Neuronal stem cell (in vitro differentiated cells): ENCODE measurements at regions not wholly inside any gene's neighbourhood (a gene's known extent, or its start where the extent isn't known, plus 50 kb on each side); places are given as distances from the start of the nearest gene placed in this dataset.

Experiments
- DNase-seq: peaks from one replicate; pipeline ENCODE4 v3.0.0-alpha.2; 2013; ENCODE audit warnings: low spot score
- H2AFZ ChIP-seq: one replicate; pipeline ENCODE4 v1.6.1; 2013; ENCODE audit warnings: mild to moderate bottlenecking, low read length, inconsistent platforms
- H2AK5ac ChIP-seq: 2 replicates; pipeline ENCODE4 v1.6.1; 2013; ENCODE audit warnings: low read depth, mild to moderate bottlenecking, inconsistent platforms, low read length, moderate library complexity, mixed read lengths
- H2BK120ac ChIP-seq: 2 replicates; pipeline ENCODE4 v1.6.1; 2013; ENCODE audit warnings: low read depth, mild to moderate bottlenecking, inconsistent platforms, low read length, moderate library complexity, mixed read lengths
- H2BK12ac ChIP-seq: one replicate; pipeline ENCODE4 v1.6.1; 2013; ENCODE audit warnings: low read length, inconsistent platforms
- H2BK15ac ChIP-seq: 2 replicates; pipeline ENCODE4 v1.6.1; 2013; ENCODE audit warnings: mild to moderate bottlenecking, low read length, inconsistent platforms, mixed read lengths
- H2BK5ac ChIP-seq: one replicate; pipeline ENCODE4 v1.6.1; 2013; ENCODE audit warnings: inconsistent platforms, mild to moderate bottlenecking, low read length, moderate library complexity
- H3K14ac ChIP-seq: one replicate; pipeline ENCODE4 v1.6.1; 2013; ENCODE audit warnings: low read length, inconsistent platforms
- H3K18ac ChIP-seq: 2 replicates; pipeline ENCODE4 v1.6.1; 2013; ENCODE audit warnings: low read length, inconsistent platforms
- H3K23ac ChIP-seq: 2 replicates; pipeline ENCODE4 v1.6.1; 2013; ENCODE audit warnings: low read depth, mild to moderate bottlenecking, mixed read lengths, low read length, inconsistent platforms; ENCODE audit not compliant: poor library complexity
- H3K27ac ChIP-seq: replicated peaks from 3 replicates; pipeline ENCODE4 v1.5.1; 2013; ENCODE audit warnings: low read length, inconsistent platforms
- H3K27me3 ChIP-seq, 3 experiments: 2 replicates each; pipeline ENCODE4 v1.6.1; 2013; ENCODE audit warnings: low read length in 3 of 3, mild to moderate bottlenecking in 2 of 3, inconsistent platforms in 1 of 3, low read depth in 1 of 3, mixed read lengths in 1 of 3, moderate library complexity in 1 of 3; ENCODE audit not compliant: control insufficient read depth in 3 of 3, insufficient read depth in 3 of 3
- H3K36me3 ChIP-seq, 2 donors: replicated peaks in 1 of 2; 2 replicates each; pipeline ENCODE4 v1.6.1; 2013; ENCODE audit warnings: low read length in 2 of 2; ENCODE audit not compliant: control insufficient read depth in 2 of 2, insufficient read depth in 2 of 2
- H3K4ac ChIP-seq: 2 replicates; pipeline ENCODE4 v1.6.1; 2013; ENCODE audit warnings: inconsistent platforms, mild to moderate bottlenecking, low read length, moderate library complexity
- H3K4me1 ChIP-seq, 2 donors: 1 replicate in 1 of 2; 2 replicates in 1 of 2; pipeline ENCODE4 v1.6.1; 2013; ENCODE audit warnings: low read length in 2 of 2, low read depth in 1 of 2; ENCODE audit not compliant: control insufficient read depth in 2 of 2, insufficient read depth in 1 of 2
- H3K4me2 ChIP-seq: one replicate; pipeline ENCODE4 v1.6.1; 2013; ENCODE audit warnings: mild to moderate bottlenecking, low read length, inconsistent platforms; ENCODE audit not compliant: insufficient read depth, poor library complexity, severe bottlenecking
- H3K4me3 ChIP-seq, 2 donors: 2 replicates each; pipeline ENCODE4 v1.5.1; 2013; ENCODE audit warnings: low read length in 2 of 2, mild to moderate bottlenecking in 2 of 2, inconsistent platforms in 1 of 2, moderate library complexity in 1 of 2
- H3K79me1 ChIP-seq: one replicate; pipeline ENCODE4 v1.6.1; 2013; ENCODE audit warnings: low read depth, mild to moderate bottlenecking, inconsistent platforms, low read length, moderate library complexity
- H3K9ac ChIP-seq: one replicate; pipeline ENCODE4 v1.6.1; 2013; ENCODE audit warnings: mild to moderate bottlenecking, low read depth, low read length, inconsistent platforms; ENCODE audit not compliant: poor library complexity
- H3K9me3 ChIP-seq, 2 donors: replicated peaks in 1 of 2; 2 replicates each; pipeline versions ENCODE3 to v1.6.1; 2013; ENCODE audit warnings: low read length in 2 of 2, mild to moderate bottlenecking in 2 of 2, inconsistent platforms in 1 of 2, low read depth in 1 of 2, mixed read lengths in 1 of 2, moderate library complexity in 1 of 2; ENCODE audit not compliant: control insufficient read depth in 2 of 2, insufficient read depth in 1 of 2
- H4K8ac ChIP-seq: one replicate; pipeline ENCODE4 v1.6.1; 2013; ENCODE audit warnings: low read depth, mild to moderate bottlenecking, inconsistent platforms, low read length, moderate library complexity
- H4K91ac ChIP-seq: one replicate; pipeline ENCODE4 v1.6.1; 2013; ENCODE audit warnings: low read length, low read depth, mild to moderate bottlenecking, inconsistent platforms; ENCODE audit not compliant: poor library complexity
- WGBS, 2 donors: extraction: QIAGEN DNeasy Blood & Tissue Kit; methylation state at CpG; one replicate each; pipeline ENCODE4 v1.1.7; 2013; ENCODE audit warnings: missing lambda C conversion rate in 2 of 2, mixed read lengths in 1 of 2; ENCODE audit not compliant: insufficient read length in 2 of 2, insufficient replicate concordance in 1 of 2; ENCODE audit errors: extremely low coverage in 2 of 2; 5-methylcytosine and 5-hydroxymethylcytosine counted together

DNA sequence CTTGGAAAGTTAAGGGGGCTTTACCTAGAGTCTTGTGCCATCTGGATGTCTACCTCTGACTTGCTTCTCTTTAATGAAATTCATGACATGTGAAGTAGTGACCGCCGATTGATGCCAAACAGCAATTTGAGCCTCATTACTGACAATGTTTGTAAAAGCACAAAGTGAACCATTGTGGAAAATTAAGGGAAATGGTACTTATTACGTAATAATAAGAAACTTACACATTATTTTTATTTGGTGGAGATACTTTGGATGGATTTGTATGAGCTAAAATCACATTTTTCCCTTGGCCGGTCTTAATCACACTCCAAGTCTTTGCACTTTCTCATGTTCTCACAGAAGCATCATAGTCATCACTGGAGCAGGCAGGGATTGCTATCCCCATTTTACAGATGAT lies 265.1 kb upstream of the KLF6 start:
- Histone ChIP-seq H3K4me3 (no peak overlapping the region), H3K4me2 (no peak overlapping the region), H3K27ac (no peak overlapping the region), H3K9ac (no peak overlapping the region), H3K14ac (no peak overlapping the region), H3K36me3 (no peaks in the 10 kb centered on the region), H3K18ac (no peak overlapping the region), H2AK5ac (no peak overlapping the region), H2AFZ (no peak overlapping the region), H2BK15ac (no peak overlapping the region), H3K4ac (no peak overlapping the region), H3K4me1 (no peaks in the 10 kb centered on the region), H3K79me1 (no peaks in the 10 kb centered on the region), H3K9me3 (no peaks in the 10 kb centered on the region), H3K27me3 (no peaks in the 10 kb centered on the region), H4K91ac (no peak overlapping the region), H2BK12ac (no peak overlapping the region), H4K8ac (no peak overlapping the region), H2BK5ac (no peak overlapping the region), H2BK120ac (no peak overlapping the region), H3K23ac (no peak overlapping the region)
- no CpG with 5 or more reads among the region's 4 CpGs for WGBS, 2 donors
- DNase-seq: no peak

DNA sequence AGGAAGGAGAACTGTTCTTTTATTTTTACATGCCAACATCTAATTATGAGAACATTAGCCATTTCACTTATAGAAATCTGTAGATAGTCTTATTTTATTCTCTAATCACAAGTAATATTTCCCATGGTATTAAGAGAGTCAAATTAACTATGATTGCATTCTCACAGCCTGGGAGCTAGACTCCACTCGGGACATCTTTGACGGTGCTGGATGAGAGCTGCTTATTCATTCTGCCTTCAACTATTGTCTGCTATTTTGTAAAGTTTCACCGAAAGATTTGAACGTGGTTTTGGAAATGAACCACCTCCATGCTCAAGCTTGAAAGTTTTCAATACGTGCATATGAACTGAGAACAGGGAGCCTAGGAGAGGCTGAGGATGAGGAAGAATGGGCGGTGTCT lies 264.3 kb upstream of the KLF6 start:
- Histone ChIP-seq H3K4ac (no peak overlapping the region), H3K4me2 (no peak overlapping the region), H4K8ac (no peak overlapping the region), H2BK120ac (no peak overlapping the region), H2BK15ac (no peak overlapping the region), H3K27ac (no peak overlapping the region), H3K4me1 (no peaks in the 10 kb centered on the region), H3K18ac (no peak overlapping the region), H3K36me3 (no peaks in the 10 kb centered on the region), H2BK12ac (no peak overlapping the region), H3K9ac (no peak overlapping the region), H4K91ac (no peak overlapping the region), H2BK5ac (no peak overlapping the region), H3K23ac (no peak overlapping the region), H2AK5ac (no peak overlapping the region), H2AFZ (no peak overlapping the region), H3K27me3 (no peaks in the 10 kb centered on the region), H3K14ac (no peak overlapping the region), H3K9me3 (no peaks in the 10 kb centered on the region), H3K79me1 (no peaks in the 10 kb centered on the region), H3K4me3 (no peak overlapping the region)
- WGBS, 2 donors: no CpG with 5 or more reads among the region's 6 CpGs
- no peak for DNase-seq

DNA sequence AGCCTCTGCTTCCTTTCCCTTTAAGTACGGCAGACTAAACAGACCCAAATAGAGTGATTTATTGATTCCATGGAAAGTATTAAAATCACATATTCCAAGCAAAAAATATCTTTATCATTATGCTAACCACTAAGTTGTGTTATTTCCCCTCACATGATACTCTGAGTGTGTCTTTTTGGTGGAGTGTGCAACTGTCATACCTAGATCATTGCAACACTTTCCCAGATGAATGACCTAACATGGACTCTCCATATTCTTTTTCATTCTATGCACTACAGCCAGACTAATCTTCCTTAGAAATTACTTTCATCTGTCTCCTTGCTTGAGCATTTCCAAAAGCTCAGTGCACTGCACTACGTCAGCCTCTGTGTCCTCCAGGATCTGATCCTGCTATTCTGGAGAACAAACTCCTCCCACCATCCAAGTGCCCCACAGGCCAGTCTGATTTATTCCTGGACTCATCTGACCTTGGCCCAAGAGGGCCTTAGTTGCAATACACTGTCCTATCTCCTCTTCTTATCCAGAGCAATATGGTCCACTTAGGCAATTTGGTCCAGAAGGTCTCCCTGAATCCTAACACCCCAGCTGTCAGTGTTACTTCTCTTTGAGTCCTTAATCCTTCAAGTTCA lies 263.3 kb upstream of the KLF6 start:
- H4K91ac ChIP-seq: no peak overlapping the region
- H3K79me1 ChIP-seq: no peaks in the 10 kb centered on the region
- no peak overlapping the region for H3K18ac ChIP-seq
- H2BK5ac ChIP-seq: no peak overlapping the region
- H2AFZ ChIP-seq: no peak overlapping the region
- no peak overlapping the region for H2BK120ac ChIP-seq
- H2BK12ac ChIP-seq: no peak overlapping the region
- no peak overlapping the region for H3K23ac ChIP-seq
- H3K27ac ChIP-seq: no peak overlapping the region
- H3K9me3 ChIP-seq: no peaks in the 10 kb centered on the region
- no peak overlapping the region for H3K4me2 ChIP-seq
- H2BK15ac ChIP-seq: no peak overlapping the region
- no CpG with 5 or more reads among the region's 2 CpGs for WGBS, 2 donors
- no peak overlapping the region for H3K4me3 ChIP-seq
- H3K9ac ChIP-seq: no peak overlapping the region
- H3K14ac ChIP-seq: no peak overlapping the region
- H4K8ac ChIP-seq: no peak overlapping the region
- no peak overlapping the region for H2AK5ac ChIP-seq
- no peaks in the 10 kb centered on the region for H3K36me3 ChIP-seq
- H3K4me1 ChIP-seq: no peaks in the 10 kb centered on the region
- H3K4ac ChIP-seq: no peak overlapping the region
- DNase-seq: no peak
- H3K27me3 ChIP-seq: no peaks in the 10 kb centered on the region

DNA sequence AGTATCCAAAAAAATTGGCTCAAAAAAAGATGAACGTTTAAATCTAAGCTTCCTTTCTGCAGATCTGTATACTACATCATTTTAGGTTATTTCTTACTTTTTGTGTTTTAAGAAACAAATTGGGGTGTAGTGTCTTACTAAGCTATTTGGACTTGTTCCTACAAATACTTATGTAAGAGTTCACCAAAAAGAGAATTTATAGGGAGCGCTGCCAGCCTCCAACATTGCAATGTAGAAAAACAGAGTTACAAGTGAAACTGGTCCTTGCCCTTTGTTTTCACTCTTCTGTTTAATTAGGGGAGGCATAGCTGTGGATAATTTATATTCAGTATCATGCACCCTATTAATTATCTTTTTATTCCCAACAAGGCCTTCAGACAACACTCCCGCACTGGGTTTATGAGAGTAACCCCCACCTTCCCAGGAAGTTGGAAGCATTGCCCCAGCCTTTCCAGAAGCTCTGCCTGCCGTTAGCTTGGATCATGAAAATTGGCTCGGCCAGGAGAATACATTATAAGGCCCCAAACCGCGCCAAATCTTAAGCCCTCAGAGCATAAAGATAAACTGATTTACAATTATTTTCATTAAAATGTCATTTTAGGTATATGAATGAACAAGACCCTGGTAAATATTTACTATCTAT lies 261.8 kb upstream of the KLF6 start:
- H2AFZ ChIP-seq: no peak overlapping the region
- H3K4me3 ChIP-seq: no peak overlapping the region
- H3K27me3 ChIP-seq: no peaks in the 10 kb centered on the region
- no peak overlapping the region for H3K23ac ChIP-seq
- no peak overlapping the region for H2BK5ac ChIP-seq
- no peak overlapping the region for H2BK120ac ChIP-seq
- no peak overlapping the region for H3K4ac ChIP-seq
- no peaks in the 10 kb centered on the region for H3K4me1 ChIP-seq
- H2BK15ac ChIP-seq: no peak overlapping the region
- H4K8ac ChIP-seq: no peak overlapping the region
- no peaks in the 10 kb centered on the region for H3K36me3 ChIP-seq
- DNase-seq: no peak
- H3K9ac ChIP-seq: no peak overlapping the region
- no peaks in the 10 kb centered on the region for H3K79me1 ChIP-seq
- no CpG with 5 or more reads among the region's 7 CpGs for WGBS, 2 donors
- no peak overlapping the region for H2BK12ac ChIP-seq
- H3K4me2 ChIP-seq: no peak overlapping the region
- H3K14ac ChIP-seq: no peak overlapping the region
- no peak overlapping the region for H3K18ac ChIP-seq
- no peak overlapping the region for H3K27ac ChIP-seq
- no peak overlapping the region for H2AK5ac ChIP-seq
- peaks cover 0 to 5% of the 10 kb centered on the region in 2 donors for H3K9me3 ChIP-seq
- no peak overlapping the region for H4K91ac ChIP-seq
